Fibroblast of lung (primary cell): ENCODE measurements at regions not wholly inside any gene's neighbourhood (a gene's known extent, or its start where the extent isn't known, plus 50 kb on each side); places are given as distances from the start of the nearest gene placed in this dataset.

Experiments
- CTCF ChIP-seq, 2 donors: IDR thresholded peaks in 1 of 2; conservative IDR thresholded peaks in 1 of 2; 1 replicate in 1 of 2; 2 replicates in 1 of 2; pipeline ENCODE4 v1.5.1; 2011 to 2012; ENCODE audit warnings: low read length in 2 of 2, control low read depth in 1 of 2, inconsistent platforms in 1 of 2, low read depth in 1 of 2, mild to moderate bottlenecking in 1 of 2
- EZH2 ChIP-seq: IDR thresholded peaks from 2 replicates; pipeline ENCODE4 v1.5.1; 2012; ENCODE audit warnings: low read length, control low read depth, mild to moderate bottlenecking; ENCODE audit errors: missing control alignments

GRCh38 chr12:91899056-91899455, 246.6 kb downstream of the BTG1 start:
- TF ChIP-seq EZH2 (no peak), CTCF (conservative IDR thresholded peaks at IDR 0.05 in 1 of 2, IDR thresholded peaks at IDR 0.05 in 1 of 2; ENCODE audit: low read depth in 1 of 2, low read length in 2 of 2) (no peak)
